Stimulated activated naive CD4-positive, alpha-beta T cell treated with Interleukin-2 at 50 U/mL for 16 hours (primary cell): ENCODE measurements at regions not wholly inside any gene's neighbourhood (a gene's known extent, or its start where the extent isn't known, plus 50 kb on each side); places are given as distances from the start of the nearest gene placed in this dataset.
"Not testable (repeated sequence)": the region's sequence is repeated elsewhere in the genome, so short reads cannot be mapped to it uniquely, and the experiment has no call there.

Experiments
- DNase-seq: peaks from one replicate; lab custom pipeline; 2025; lab: John Stamatoyannopoulos, UW

DNA sequence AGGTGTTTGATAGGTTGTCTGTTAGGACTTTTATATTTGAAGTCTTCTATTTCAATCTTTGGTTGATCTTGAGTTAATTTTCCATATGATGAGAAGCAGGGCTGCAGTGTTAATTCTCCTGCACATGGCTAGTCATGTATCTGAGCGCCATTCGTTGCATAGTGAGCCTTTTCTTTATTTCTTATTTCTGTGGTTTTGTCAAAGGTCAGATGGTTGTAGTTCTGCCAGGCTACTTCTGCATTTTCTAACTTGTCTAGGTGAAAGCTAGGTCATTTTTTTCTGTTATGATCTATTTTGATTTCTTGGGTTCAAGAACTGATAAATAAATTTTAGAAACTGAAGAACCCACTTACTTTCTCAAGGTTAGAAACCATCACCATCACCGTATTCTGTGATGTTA lies 56.7 kb downstream of the CCDC74A start:
- DNase-seq, result no peak

DNA sequence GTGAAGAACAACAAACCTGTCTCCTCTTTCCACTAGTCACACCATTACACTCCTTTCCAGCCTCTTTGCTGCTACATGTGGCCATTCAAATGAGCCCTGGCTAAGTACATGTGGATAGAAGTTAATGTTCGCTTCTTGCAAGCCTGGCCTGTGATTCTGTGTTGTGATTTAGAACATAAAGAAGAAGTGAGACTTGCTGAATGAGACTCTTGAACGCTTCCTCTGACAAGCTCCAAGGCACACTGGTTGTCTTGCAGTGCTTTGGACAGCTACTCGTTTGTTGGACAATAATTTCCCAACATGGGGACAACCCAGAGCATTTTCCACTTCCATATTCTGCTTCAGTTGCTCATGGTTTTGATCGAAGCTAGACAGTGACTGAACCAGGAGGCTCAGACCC lies 57.3 kb downstream of the CCDC74A start:
- no peak for DNase-seq

DNA sequence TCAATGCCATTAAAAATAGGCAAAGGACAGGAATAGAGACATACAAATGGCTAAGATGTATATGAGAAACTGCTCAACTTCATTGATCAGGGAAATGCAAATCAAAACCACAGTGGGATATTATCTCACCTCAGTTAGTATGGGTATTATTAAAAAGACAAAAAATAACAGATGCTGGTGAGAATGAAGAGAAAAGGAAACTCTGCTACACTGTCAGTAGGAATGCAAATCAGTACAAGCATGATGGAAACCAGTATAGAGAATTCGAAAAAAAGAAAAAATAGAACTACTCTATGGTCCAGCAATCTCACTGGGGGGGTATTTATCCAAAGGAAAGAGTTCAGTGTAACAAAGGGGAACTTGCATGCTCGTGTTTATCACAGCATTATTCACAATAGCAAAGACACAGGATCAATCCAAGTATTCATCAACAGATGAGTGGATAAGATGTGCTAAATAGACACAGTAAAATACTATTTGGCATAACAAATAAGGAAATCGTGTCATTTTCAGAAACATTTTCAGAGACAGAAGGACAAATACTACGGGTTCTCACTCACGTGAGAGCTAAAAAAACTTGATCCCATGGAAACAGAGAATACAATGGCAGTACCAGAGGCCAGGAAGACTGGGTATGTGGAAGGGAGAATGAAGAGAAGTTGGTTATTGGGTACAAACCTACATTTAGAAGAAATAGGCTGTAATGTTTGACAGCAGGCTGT lies 60.6 kb downstream of the CCDC74A start:
- no peak for DNase-seq

DNA sequence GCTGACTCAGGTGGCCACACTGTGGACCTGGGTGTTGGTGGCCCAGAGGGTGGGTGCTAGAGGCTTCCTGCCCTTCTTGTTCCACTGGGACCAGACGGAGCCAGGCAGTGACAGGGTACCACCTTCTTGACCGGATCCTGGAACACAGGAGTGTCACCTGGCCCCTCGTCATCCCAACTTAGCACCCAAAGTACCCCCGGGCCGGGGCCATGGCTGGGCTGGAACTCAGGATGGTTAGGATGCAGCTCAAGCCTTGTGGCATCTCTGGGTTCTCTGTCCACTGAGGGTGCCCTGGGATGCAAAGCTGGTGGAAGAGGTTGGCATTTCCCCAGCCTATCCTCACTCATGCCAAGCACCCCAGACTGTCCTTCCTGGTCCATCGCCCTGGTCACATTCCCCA lies 61.4 kb downstream of the CCDC74A start:
- not testable (repeated sequence) for DNase-seq

DNA sequence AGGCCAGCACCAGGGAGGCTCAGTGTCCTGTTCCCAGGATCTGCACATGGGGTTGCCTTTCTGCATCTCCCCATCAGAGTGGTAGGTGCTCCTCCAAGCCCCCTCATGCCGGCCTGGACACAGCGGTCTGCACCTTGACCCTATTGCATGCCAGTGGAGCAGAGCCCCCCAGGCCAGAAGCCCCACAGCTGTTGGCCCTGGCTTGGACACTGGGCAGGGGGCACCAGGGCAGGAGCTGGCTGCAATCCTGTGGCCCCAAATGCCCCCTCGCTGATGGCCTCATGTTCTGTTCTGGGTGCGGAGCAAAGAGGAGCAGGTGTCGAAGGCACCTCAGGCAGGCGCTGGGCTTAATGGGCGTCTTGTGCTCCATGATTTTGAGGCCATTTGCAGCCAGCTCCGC lies 62.7 kb downstream of the CCDC74A start:
- no peak for DNase-seq

DNA sequence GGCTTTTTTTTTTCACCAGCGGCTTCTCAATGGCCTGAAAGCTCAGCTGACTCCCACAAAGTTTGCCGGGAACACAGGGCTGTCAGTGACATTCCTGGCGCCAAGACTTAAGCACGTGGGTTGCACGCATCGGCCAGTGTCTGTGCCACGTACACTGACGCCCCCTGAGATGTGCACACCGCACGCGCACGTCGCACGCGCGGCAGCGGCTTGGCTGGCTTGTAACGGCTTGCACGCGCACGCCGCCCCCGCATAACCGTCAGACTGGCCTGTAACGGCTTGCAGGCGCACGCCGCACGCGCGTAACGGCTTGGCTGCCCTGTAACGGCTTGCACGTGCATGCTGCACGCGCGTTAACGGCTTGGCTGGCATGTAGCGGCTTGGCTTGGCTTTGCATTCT lies 63.2 kb downstream of the CCDC74A start:
- DNase-seq, result no peak

DNA sequence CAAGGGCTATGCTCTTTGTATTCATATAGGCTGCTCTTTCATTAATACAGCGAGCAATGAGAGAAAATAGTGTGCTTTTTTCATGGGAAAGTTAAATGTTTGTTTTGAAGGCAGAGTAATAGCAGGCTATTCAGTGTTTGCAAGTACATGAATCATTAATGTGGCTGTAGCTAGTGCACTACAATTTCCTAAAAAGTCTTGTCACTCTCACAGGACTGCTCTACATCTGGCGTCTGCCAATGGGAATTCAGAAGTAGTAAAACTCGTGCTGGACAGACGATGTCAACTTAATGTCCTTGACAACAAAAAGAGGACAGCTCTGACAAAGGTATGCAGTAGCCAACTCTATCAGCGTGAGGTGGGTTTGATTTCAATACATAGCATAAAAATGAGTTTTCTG lies 68.9 kb downstream of the CCDC74A start:
- not testable (repeated sequence) for DNase-seq

DNA sequence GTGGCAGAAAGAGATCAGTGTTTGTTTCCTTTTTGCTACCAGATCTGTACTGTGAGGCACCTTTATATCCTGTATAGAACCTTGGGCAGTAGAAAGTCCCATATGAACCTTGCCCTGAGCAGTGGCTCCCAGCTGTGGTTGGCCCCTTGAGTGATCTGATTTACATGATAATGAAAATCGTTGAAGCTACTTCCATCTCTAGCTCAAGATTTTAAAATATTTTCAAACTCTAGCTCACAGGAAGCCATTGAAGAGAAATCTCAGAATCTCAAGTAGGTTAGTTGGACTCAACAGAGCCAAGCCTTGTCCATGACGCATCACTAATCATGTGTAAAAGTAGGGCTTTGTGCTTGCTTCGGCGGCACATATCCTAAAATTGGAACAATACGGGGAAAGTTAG lies 74.8 kb downstream of the CCDC74A start:
- not testable (repeated sequence) for DNase-seq

DNA sequence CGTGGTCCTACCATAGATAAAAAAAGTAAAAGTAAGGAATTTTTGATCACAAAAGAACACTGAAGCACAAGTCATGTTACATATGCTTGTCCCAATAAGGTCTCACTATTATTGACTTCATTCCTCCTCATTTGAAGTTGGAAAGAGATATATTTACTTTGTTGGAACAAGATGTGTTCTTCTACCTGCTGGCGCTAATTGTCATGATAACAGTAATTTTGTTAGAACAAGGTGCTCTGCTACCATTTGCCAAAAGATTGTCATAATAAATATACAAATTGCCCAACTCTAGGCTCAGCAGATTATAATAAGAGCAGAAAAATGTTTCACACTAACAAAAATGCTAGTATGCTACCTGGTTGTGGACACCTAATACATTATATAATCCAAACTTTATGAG lies 77.0 kb downstream of the CCDC74A start:
- DNase-seq, result not testable (repeated sequence)

DNA sequence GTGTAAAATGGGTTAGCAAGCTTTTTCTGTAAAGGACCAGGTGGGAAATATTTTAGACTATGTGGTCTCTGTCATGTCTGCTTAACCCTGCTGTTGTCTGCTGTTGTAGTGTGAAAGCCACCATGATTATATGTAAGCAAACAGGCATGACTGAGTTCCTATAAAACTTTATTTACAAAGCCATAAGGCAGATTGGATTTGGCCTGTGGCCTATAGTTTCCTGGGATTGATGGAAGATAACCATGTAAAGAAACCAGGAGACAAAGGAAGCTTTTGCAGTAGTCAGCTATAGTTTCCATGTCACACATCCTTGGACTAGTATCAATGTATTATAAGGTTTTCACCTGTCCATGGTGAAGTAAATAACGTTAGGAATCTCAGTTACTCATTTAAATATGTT lies 78.7 kb downstream of the CCDC74A start:
- DNase-seq, result not testable (repeated sequence)

DNA sequence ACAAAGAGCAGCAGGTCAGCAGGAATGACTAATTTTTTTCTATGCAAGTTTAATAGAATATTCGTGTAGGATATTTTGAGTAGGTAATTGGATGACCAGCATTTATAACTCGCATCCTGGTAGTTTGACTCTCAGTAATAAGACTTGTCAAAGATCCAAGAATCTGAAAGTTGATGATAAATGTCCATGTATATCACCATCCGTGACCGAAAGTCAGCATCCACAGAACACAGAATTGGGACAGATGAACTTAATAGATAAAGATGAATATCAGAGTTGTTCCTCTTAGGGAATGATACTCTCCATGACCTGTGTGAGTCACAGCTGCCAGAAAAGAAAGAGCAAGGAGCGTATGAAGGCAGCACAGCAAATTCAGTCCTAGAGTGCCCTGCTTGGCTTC lies 79.4 kb downstream of the CCDC74A start:
- DNase-seq, result not testable (repeated sequence)

DNA sequence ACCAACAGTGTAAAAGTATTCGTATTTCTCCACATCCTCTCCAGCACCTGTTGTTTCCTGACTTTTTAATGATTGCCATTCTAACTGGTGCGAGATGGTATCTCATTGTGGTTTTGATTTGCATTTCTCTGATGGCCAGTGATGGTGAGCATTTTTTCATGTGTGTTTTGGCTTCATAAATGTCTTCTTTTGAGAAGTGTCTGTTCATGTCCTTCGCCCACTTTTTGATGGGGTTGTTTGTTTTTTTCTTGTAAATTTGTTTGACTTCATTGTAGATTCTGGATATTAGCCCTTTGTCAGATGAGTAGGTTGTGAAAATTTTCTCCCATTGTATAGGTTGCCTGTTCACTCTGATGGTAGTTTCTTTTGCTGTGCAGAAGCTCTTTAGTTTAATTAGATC lies 86.9 kb downstream of the CCDC74A start:
- DNase-seq, result not testable (repeated sequence)

DNA sequence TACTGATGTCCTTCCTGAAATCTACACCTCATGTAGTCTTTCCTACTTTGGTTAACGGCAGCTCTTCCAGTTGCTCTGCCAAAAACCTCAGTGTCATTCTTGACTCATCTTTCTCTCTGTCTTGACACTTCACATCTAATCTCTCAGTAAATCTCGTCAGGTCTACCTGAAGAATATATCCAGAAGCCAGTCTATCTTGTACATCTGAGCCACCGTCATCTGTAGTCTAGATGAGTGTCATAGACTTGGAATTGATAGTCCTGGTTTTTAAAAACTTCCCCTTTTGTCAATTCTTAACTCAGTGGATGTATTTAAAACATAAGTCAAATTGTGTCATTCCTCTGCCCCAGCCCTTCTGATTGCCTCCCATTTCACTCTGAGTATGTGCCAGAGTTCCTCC lies 90.6 kb downstream of the CCDC74A start:
- not testable (repeated sequence) for DNase-seq

DNA sequence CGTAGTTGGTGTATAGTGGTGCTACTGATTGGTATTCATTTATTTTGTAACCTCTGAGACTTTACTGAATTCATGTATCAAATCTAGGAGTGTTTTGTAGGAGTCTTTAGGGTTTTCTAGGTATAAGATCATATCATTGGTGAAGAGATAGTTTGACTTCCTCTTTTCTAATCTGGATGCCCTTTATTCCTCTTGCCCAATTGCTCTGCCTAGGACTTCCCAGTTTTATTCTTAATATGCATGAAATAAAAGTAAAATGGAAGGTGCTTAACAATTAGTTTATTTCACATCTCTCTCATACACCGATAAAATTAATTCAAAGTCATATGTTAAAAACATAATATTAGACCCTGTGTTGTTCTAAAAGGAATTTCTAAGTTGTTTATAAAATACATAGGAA lies 95.2 kb downstream of the CCDC74A start:
- not testable (repeated sequence) for DNase-seq

DNA sequence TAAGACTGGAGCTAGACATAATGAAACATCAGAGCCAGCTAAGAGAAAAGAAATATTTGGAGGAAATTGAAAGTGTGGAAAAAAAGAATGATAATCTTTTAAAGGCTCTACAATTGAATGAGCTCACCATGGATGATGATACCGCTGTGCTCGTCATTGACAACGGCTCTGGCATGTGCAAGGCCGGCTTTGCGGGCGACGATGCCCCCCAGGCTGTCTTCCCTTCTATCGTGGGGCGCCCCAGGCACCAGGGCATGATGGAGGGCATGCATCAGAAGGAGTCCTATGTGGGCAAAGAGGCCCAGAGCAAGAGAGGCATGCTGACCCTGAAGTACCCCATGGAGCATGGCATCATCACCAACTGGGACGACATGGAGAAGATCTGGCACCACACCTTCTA lies 98.3 kb downstream of the CCDC74A start:
- DNase-seq, result not testable (repeated sequence)

DNA sequence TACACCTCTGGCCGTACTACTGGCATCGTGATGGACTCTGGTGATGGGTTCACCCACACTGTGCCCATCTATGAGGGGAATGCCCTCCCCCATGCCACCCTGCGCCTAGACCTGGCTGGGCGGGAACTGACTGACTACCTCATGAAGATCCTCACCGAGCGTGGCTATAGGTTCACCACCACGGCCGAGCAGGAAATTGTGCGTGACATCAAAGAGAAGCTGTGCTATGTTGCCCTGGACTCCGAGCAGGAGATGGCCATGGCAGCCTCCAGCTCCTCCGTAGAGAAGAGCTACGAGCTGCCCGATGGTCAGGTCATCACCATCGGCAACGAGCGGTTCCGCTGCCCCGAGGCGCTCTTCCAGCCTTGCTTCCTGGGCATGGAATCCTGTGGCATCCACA lies 98.9 kb downstream of the CCDC74A start:
- not testable (repeated sequence) for DNase-seq

DNA sequence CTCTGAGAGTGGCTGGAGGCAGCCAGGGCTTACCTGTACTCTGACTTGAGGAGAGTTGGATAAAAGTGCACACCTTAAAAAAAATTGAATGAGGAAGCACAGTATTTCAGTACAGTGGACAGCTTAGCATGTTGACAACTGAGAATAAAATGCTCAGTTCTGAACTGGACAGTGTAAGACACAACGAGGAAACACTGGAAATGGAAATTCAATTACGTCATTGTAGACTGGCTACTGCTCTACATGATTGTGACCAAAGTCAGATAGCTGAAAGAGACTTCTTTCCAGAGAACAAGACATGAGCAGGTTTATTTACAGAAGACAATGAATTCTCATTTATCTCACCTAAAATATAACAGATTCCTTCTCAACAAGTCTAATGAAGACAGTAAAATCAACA lies 100.1 kb downstream of the CCDC74A start:
- not testable (repeated sequence) for DNase-seq

DNA sequence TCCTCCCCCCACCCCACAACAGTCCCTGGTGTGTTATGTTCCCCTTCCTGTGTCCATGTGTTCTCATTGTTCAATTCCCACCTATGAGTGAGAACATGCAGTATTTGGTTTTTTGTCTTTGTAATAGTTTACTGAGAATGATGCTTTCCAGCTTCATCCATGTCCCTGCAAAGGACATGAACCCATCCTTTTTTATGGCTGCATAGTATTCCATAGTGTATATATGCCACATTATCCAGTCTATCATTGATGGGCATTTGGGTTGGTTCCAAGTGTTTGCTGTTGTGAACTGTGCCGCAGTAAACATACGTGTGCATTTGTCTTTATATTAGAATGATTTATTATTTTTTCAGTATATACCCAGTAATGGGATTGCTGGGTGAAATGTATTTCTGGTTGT lies 104.0 kb downstream of the CCDC74A start:
- not testable (repeated sequence) for DNase-seq

DNA sequence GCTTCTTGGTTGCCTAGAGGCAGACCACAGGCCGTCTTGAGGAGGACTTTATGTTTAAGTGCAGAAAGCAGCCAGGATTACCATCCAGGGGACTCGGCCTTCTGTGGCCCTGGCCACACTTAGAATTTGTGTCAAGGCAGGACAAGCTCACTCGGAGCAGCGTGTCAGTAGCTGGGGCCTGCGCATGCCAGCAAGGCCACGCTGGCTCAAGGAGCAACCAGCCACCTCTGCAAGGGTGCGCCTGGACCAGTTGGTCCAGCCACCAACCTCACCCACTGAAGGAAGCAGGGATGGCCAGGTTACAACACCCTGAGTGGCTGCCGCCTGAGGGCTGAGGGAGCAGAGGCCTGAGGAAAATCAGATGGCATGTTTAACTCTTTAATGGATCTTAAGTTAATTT lies 105.7 kb downstream of the CCDC74A start:
- not testable (repeated sequence) for DNase-seq

DNA sequence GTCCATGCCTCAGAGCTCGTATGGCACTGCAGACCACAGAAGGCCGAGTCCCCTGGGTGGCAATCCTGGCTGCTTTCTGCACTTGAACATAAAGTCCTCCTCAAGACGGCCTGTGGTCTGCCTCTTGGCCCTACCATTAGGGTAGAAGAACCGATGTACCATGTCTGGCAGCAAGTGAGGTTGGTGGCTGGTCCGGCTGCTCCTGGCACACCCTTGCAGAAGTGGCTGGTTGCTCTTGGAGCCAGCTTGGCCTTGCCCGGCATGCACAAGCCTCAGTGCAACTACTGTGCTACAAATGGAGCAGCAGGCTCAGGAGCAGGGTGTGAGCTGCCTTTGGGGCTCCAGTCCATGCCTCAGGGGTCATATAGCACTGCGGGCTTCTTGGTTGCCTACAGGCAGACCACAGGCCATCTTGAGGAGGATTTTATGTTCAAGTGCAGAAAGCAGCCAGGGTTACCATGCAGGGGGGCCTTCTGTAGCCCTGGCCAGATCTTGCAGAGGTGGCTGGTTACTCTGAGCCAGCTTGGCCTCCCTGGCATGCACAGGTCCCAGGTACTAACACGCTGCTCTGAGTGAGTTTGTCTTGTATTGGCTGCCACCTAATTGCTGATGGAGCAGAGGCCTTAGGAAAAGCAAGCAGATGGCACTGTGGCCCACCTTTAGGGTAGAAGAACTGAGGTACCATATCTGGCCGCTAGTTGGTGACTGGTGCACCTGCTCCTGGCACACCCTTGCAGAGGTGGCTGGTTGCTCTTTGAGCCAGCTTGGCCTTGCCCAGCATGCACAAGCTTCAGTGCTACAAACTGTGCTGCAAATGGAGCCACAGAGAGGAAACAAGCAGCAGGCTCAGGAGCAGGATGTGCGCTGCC lies 106.4 kb downstream of the CCDC74A start:
- not testable (repeated sequence) for DNase-seq

DNA sequence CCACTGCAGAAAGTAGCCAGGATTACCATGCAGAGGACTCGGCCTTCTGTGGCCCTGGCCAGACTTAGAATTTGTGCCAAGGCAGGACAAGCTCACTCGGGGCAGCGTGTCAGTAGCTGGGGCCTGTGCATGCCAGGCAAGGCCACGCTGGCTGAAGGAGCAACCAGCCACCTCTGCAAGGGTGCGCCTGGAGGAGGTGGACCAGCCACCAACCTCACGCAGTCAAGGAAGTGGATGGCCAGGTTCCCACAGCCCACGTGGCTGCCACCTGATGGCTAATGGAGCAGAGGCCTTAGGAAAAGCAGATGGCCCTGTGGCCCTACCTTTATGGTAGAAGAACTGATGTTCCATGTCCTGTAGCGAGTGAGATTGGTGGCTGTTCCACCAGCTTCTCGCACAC lies 107.9 kb downstream of the CCDC74A start:
- no peak for DNase-seq

DNA sequence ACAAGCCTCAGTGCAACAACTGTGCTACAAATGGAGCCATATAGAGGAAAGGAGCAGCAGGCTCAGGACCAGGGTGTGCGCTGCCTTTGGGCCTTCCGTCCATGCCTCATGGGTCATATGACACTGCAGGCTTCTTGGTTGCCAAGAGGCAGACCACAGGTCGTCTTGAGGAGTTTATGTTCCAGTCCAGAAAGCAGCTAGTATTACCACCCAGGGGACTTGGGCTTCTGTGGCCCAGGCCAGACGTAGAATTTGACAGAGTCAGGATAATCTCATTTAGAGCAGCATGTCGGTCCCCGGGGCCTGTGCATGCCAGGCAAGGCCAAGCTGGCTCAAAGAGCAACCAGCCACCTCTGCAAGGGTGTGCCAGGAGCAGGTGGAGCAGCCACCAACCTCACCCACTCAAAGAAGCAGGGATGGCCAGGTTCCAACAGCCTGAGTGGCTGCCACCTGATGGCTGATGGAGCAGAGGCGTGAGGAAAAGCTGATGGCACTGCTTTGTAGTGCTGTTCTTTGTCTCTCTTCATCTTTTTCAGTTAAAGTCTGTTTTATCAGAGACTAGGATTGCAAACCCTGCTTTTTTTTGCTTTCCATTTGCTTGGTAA lies 109.1 kb downstream of the CCDC74A start:
- not testable (repeated sequence) for DNase-seq
